NB4 (cell line): ENCODE measurements at regions not wholly inside any gene's neighbourhood (a gene's known extent, or its start where the extent isn't known, plus 50 kb on each side); places are given as distances from the start of the nearest gene placed in this dataset.

Source experiments
- DNase-seq: peaks from one replicate; pipeline ENCODE4 v3.0.0; 2010; ENCODE audit warnings: low read depth
- H3K4me3 ChIP-seq: one replicate; pipeline ENCODE4 v1.5.1; 2011; ENCODE audit warnings: mild to moderate bottlenecking, low read depth, low read length, moderate library complexity
- CTCF ChIP-seq: IDR thresholded peaks from one replicate; pipeline ENCODE4 v1.5.1; 2012; ENCODE audit warnings: low read depth, low read length
- MAX ChIP-seq: IDR thresholded peaks from 2 replicates; pipeline ENCODE4 v1.6.1; 2011; ENCODE audit warnings: low read depth, low read length
- MYC ChIP-seq: IDR thresholded peaks from 2 replicates; pipeline ENCODE4 v1.6.1; 2011; ENCODE audit warnings: low read depth, low read length
- POLR2A ChIP-seq: IDR thresholded peaks from 2 replicates; pipeline ENCODE4 v1.6.1; 2011; ENCODE audit warnings: mild to moderate bottlenecking; ENCODE audit not compliant: insufficient read length; ENCODE audit errors: extremely low read depth

- no peak for DNase-seq
- H3K4me3 ChIP-seq, result no peak overlapping the region
- TF ChIP-seq POLR2A (no peak), MYC (no peak), MAX (no peak), CTCF (no peak)
Measured at GRCh38 chr13:57036290-57036689, 104.4 kb upstream of the PRR20A start.

- H3K4me3 ChIP-seq, result no peak overlapping the region
- TF ChIP-seq MYC (no peak), MAX (no peak), CTCF (no peak), POLR2A (no peak)
- DNase-seq, result no peak
Measured at GRCh38 chr13:57044910-57045309, 95.8 kb upstream of the PRR20A start.

DNA sequence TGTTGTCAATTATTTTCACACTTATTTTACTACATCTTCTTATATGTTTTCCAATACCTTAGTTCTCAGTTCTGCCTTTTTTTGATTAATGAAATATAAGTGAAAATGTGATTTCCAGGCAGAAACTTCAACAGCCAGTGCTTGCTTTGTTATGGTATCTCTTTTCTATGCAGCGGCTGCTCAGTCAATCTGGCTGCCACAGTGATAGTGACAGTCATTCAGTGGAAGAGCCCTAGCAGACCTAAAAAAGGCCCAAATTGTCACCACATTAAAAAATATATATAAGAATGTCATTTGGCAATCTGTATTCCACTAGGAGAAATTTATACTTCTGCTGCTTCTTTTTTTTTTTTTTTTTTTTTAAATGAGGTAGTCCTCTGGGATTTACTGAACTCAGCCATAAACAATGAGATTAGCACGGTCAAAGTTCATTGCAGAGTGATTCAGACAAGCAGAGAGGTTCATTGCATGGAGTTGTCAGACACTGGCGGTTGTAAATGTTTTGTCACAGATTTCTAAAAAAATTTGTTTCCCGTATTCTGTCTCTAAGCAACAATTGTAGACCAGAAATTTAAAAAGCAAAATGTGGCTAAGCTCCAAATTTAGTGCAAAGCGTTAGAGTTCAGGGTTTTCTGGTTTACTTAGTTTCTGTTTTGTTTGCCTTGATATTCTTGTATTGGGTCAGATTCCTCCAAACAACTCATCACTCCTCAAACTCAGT, 94.7 kb upstream of the PRR20A start:
- no peak for DNase-seq
- TF ChIP-seq MYC, result no peak
- TF ChIP-seq POLR2A, result no peak
- TF ChIP-seq MAX, result no peak
- TF ChIP-seq CTCF, result no peak
- no peak overlapping the region for H3K4me3 ChIP-seq

DNA sequence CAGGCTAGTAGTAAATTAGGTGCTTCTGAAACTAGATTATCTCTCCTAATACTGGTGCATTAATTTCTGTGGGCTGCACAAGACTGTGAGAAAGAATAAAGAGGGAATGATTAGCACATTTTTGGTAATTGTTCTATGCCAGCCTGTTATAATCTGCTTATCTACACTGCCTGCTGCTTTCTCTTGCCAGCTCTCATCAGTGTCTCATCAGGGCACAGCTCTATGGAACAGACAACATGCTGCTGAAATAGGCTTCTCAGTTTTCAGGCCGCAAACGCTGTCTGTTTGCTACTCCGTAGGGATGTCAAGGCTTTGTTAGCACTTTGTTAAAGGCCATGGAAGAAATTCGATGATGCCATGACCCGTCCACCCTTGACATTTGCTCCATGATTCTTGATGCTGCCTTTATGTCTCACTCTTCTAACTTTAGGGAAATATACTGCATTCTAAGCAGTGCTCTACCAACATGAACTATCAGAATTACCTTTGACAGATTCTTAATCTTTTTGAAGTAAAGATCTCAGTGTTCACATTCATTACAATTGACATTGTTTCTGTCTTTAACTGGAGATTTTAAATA, 84.0 kb upstream of the PRR20A start:
- no peak for DNase-seq
- H3K4me3 ChIP-seq, result no peak overlapping the region
- TF ChIP-seq CTCF (no peak), MYC (no peak), POLR2A (no peak), MAX (no peak)

GRCh38 chr13:57063007-57063406, 77.7 kb upstream of the PRR20A start:
- DNase-seq, result no peak
- no peak for TF ChIP-seq CTCF
- TF ChIP-seq MYC, result no peak
- TF ChIP-seq MAX, result no peak
- TF ChIP-seq POLR2A, result no peak
- no peak overlapping the region for H3K4me3 ChIP-seq
